Mucosa of descending colon (tissue), 3 donors: ENCODE measurements at regions not wholly inside any gene's neighbourhood (a gene's known extent, or its start where the extent isn't known, plus 50 kb on each side); places are given as distances from the start of the nearest gene placed in this dataset.
A peak's percentile ranks its signal among the peaks of the same experiment; 100 is the strongest.
"Not testable (repeated sequence)": the region's sequence is repeated elsewhere in the genome, so short reads cannot be mapped to it uniquely, and the experiment has no call there.

Experiments used
- ATAC-seq: fragments of 200-7000 bp; cut with Tn5 transposase; one replicate; pipeline ENCODE4 v1.9.1; 2020; ENCODE audit warnings: mild to moderate bottlenecking, moderate library complexity
- DNase-seq, 3 donors: peaks; one replicate each; pipeline ENCODE4 v3.0.0-alpha.2; 2020
- H3K36me3 ChIP-seq: fragments of 200-600 bp; one replicate; pipeline ENCODE4 v1.8.0; 2021; ENCODE audit warnings: low read depth, mild to moderate bottlenecking
- H3K4me1 ChIP-seq: fragments of 200-600 bp; one replicate; pipeline ENCODE4 v1.8.0; 2021; ENCODE audit warnings: low read depth, mild to moderate bottlenecking
- H3K4me3 ChIP-seq: fragments of 200-600 bp; one replicate; pipeline ENCODE4 v1.8.0; 2021; ENCODE audit warnings: mild to moderate bottlenecking
- H3K9me3 ChIP-seq: fragments of 200-600 bp; one replicate; pipeline ENCODE4 v1.8.0; 2021; ENCODE audit warnings: mild to moderate bottlenecking
- intact Hi-C, 2 donors: fragments of 100-400 bp; cut with DNase I in 1 of 2; cut with micrococcal nuclease in 1 of 2; formaldehyde crosslinking; loops; one replicate each; pipeline versions ENCODE4 v1.11.0 to v1.11.1; 2022; cut with DNase I, micrococcal nuclease
- donor health status: DM: no; HTN: no; CAD: no; lungs with moderate emphysema.
- donor health status: DM: no; HTN: no; CAD: no.
- donor health status: DM: no; HTN: yes; CAD: no.

DNA sequence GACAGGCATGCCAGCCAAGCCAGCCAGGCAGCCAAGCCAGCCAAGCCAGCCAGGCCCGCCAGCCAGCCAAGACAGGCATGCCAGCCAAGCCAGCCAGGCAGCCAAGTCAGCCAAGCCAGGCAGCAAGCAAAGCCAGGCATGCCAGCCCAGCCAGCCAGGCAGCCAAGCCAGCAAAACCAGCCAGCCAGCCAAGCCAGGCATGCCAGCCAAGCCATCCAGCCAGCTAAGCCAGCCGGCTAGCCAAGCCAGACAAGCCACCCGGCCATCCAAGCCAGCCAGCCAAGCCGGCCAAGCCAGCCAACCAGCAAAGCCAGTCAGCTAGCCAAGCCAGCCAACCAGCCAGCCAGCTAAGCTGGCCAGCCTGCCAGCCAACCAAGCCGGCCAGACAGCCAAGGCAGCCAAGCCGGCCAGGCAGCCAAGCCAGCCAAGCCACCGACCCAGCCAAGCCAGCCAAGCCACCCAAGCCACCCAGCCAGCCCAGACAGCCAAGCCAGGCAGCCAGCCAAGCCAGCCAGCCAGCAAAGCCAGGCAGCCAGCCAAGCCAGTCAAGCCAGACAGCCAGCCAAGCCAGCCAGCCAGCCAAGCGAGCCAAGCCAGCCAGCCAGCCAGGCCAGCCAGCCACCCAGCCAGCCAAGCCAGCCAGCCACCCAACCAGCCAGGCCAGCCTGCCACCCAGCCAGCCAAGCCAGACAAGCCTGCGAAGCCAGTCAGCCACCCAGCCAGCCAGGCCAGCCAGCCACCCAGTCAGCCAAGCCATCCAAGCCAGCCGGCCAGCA lies 332.9 kb upstream of the PLGLB2 start:
- DNase-seq, H3K4me3 ChIP-seq, H3K36me3 ChIP-seq, H3K9me3 ChIP-seq, intact Hi-C loops, H3K4me1 ChIP-seq, ATAC-seq: not testable (repeated sequence)

DNA sequence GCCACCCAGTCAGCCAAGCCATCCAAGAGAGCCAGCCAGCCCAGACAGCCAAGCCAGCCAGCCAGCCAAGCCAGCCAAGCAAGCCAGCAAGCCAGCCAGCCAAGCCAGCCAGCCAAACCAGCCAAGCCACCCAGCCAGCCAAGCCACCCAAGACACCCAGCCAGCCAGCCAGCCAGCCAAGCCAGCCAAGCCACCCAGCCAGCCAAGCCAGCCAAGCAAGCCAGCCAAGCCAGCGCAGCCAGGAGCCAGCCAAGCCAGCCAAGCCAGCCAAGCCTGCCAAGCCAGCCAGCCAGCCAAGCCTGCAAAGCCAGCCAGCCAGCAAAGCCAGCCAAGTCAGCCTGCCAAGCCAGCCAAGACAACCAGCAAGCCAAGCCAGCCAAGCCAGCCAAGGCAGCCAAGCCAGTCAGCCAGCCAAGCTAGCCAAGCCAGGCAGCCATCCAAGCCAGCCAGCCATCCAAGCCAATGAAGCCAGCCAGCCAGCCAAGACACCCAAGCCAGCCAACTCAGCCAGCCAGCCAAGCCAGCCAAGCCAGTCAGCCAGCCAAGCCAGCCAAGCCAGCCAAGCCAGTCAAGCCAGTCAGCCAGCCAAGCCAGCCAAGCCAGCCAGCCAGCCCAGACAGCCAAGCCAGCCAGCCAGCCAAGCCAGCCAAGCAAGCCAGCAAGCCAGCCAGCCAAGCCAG lies 332.2 kb upstream of the PLGLB2 start:
- intact Hi-C loops, H3K4me1 ChIP-seq, H3K4me3 ChIP-seq, H3K36me3 ChIP-seq, H3K9me3 ChIP-seq, ATAC-seq: not testable (repeated sequence)
- peak in 1 of 3 donors; percentile 71 for DNase-seq

DNA sequence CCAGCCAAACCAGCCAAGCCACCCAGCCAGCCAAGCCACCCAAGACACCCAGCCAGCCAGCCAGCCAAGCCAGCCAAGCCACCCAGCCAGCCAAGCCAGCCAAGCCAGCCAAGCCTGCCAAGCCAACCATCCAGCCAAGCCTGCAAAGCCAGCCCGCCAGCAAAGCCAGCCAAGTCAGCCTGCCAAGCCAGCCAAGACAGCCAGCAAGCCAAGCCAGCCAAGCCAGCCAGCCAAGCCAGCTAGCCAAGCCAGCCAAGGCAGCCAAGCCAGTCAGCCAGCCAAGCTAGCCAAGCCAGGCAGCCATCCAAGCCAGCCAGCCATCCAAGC lies 331.7 kb upstream of the PLGLB2 start:
- peak in 1 of 3 donors; percentile 73 for DNase-seq
- H3K36me3 ChIP-seq, H3K4me3 ChIP-seq, intact Hi-C loops, H3K9me3 ChIP-seq, H3K4me1 ChIP-seq, ATAC-seq: not testable (repeated sequence)

- H3K4me3 ChIP-seq, H3K9me3 ChIP-seq, H3K36me3 ChIP-seq, H3K4me1 ChIP-seq, DNase-seq, ATAC-seq, intact Hi-C loops: not testable (repeated sequence)
Measured at GRCh38 chr2:87417147-87417546, 330.7 kb upstream of the PLGLB2 start.

GRCh38 chr2:87417742-87418567 lies 329.9 kb upstream of the PLGLB2 start:
- peak in 1 of 3 donors; percentile 74 for DNase-seq

DNA sequence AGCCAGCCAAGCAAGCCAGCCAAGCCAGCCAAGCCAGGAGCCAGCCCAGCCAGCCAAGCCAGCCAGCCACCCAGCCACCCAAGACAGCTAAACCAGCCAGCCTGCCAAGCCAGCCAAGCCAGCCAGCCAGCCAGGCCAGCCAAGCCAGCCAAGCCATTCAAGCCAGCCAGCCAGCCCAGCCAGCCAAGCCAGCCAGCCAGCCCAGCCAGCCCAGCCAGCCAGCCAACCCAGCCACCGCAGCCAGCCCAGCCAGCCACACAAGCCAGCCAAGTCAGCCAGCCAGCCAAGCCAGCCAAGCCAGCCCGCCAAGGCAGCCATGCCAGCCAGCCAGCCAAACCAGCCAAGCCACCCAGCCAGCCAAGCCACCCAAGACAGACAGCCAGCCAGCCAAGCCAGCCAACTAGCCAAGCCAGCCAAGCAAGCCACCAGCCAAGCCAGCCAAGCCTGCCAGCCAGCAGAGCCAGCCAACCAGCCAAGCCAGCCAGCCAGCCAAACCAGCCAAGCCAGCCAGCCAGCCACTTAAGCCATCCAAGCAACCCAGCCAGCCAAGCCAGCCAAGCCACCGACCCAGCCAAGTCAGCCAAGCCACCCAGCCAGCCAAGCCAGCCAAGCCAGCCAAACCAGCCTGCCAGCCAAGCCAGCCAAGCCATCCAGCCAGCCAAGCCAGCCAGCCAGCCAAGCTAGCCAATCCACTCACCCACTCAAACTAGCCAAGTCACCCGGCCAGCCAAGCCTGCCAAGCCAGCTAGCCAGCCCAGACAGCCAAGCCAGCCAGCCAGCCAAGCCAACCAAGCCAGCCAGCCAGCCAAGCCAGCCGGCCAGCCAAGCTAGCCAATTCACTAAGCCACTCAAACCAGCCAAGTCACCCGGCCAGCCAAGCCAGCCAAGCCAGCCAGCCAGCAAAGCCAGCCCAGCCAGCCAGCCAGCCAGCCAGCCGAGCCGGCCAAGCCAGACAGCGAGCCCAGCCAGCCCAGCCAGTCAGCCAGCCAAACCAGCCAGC lies 328.8 kb upstream of the PLGLB2 start:
- H3K9me3 ChIP-seq, H3K4me1 ChIP-seq, H3K36me3 ChIP-seq, H3K4me3 ChIP-seq, ATAC-seq, intact Hi-C loops: not testable (repeated sequence)
- DNase-seq = peak in 1 of 3 donors; percentile 70

More at GRCh38 chr2:87417742-87418567, 329.9 kb upstream of the PLGLB2 start:
- intact Hi-C loops, H3K9me3 ChIP-seq, H3K4me3 ChIP-seq, H3K4me1 ChIP-seq, ATAC-seq, H3K36me3 ChIP-seq: not testable (repeated sequence)

DNA sequence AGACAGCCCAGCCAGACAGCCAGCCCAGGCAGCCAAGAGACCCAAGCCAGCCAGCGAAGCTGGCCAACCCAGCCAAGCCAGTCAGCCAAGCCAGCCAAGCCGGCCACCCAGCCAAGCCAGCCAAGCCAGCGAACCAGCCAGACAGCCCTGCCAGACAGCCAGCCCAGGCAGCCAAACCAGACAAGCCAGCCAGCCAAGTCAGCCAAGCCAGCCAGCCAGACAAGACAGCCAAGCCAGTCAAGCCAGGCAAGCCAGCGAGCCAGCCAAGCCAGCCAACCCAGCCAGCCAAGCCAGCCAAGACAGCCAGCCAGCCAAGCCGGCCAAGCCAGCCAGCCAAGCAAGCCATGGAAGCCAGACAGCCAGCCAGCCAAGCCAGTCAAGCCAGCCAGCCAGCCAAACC lies 327.9 kb upstream of the PLGLB2 start:
- H3K4me3 ChIP-seq, DNase-seq, intact Hi-C loops, ATAC-seq, H3K9me3 ChIP-seq, H3K36me3 ChIP-seq, H3K4me1 ChIP-seq: not testable (repeated sequence)

GRCh38 chr2:87420954-87421353 lies 326.9 kb upstream of the PLGLB2 start:
- H3K9me3 ChIP-seq, H3K4me3 ChIP-seq, H3K4me1 ChIP-seq, DNase-seq, ATAC-seq, H3K36me3 ChIP-seq, intact Hi-C loops: not testable (repeated sequence)

GRCh38 chr2:87423796-87424762 lies 323.8 kb upstream of the PLGLB2 start:
- H3K9me3 ChIP-seq, H3K4me1 ChIP-seq, intact Hi-C loops, ATAC-seq, H3K36me3 ChIP-seq, H3K4me3 ChIP-seq: not testable (repeated sequence)
- DNase-seq = peak in 1 of 3 donors; percentile 69

DNA sequence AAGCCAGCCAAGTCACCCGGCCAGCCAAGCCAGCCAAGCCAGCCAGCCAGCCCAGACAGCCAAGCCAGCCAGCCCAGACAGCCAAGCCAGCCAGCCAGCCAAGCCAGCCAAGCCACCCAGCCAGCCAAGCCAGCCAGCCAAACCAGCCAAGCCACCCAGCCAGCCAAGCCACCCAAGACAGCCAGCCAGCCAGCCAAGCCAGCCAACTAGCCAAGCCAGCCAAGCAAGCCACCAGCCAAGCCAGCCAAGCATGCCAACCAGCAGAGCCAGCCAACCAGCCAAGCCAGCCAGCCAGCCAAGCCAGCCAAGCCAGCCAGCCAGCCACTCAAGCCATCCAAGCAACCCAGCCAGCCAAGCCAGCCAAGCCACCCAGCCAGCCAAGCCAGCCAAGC lies 323.1 kb upstream of the PLGLB2 start:
- intact Hi-C loops, ATAC-seq, H3K36me3 ChIP-seq, H3K4me3 ChIP-seq, H3K9me3 ChIP-seq, H3K4me1 ChIP-seq: not testable (repeated sequence)
- peak in 1 of 3 donors; percentile 75 for DNase-seq

DNA sequence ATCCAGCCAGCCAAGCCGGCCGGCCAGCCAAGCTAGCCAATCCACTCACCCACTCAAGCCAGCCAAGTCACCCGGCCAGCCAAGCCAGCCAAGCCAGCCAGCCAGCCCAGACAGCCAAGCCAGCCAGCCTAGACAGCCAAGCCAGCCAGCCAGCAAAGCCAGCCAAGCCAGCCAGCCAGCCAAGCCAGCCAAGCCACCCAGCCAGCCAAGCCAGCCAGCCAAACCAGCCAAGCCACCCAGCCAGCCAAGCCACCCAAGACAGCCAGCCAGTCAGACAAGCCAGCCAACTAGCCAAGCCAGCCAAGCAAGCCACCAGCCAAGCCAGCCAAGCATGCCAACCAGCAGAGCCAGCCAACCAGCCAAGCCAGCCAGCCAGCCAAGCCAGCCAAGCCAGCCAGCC lies 322.7 kb upstream of the PLGLB2 start:
- H3K4me3 ChIP-seq, intact Hi-C loops, H3K4me1 ChIP-seq, H3K36me3 ChIP-seq, ATAC-seq, H3K9me3 ChIP-seq: not testable (repeated sequence)
- DNase-seq = peak in 1 of 3 donors; percentile 61

GRCh38 chr2:87425717-87426116 lies 322.2 kb upstream of the PLGLB2 start:
- H3K36me3 ChIP-seq, intact Hi-C loops, H3K4me1 ChIP-seq, DNase-seq, ATAC-seq, H3K9me3 ChIP-seq, H3K4me3 ChIP-seq: not testable (repeated sequence)
